Loucy (cell line): ENCODE measurements at regions not wholly inside any gene's neighbourhood (a gene's known extent, or its start where the extent isn't known, plus 50 kb on each side); places are given as distances from the start of the nearest gene placed in this dataset.
"Not testable (repeated sequence)": the region's sequence is repeated elsewhere in the genome, so short reads cannot be mapped to it uniquely, and the experiment has no call there.

Source experiments
- H2AFZ ChIP-seq: fragments of 200-600 bp; sonication (generic); 2 replicates; pipeline ENCODE4 v1.6.0; 2016; ENCODE audit warnings: antibody characterized with exemption, mild to moderate bottlenecking, low read length, moderate library complexity
- H3F3A ChIP-seq: fragments of 200-600 bp; 2 replicates; pipeline ENCODE4 v1.6.0; 2016; ENCODE audit warnings: antibody characterized with exemption, low read depth, mild to moderate bottlenecking
- H3K27me3 ChIP-seq: fragments of 200-600 bp; sonication (generic); 2 replicates; pipeline ENCODE4 v1.6.1; 2014; ENCODE audit warnings: low read length, mild to moderate bottlenecking; ENCODE audit not compliant: insufficient read depth, poor library complexity, severe bottlenecking
- H3K36me3 ChIP-seq: fragments of 200-600 bp; sonication (generic); 2 replicates; pipeline ENCODE4 v1.6.1; 2016; ENCODE audit warnings: low read length; ENCODE audit not compliant: insufficient read depth
- H3K4me1 ChIP-seq: fragments of 200-600 bp; sonication (generic); 2 replicates; pipeline ENCODE4 v1.5.1; 2014; ENCODE audit warnings: low read length, mild to moderate bottlenecking; ENCODE audit not compliant: insufficient read depth, poor library complexity, severe bottlenecking
- H3K4me2 ChIP-seq: fragments of 200-600 bp; sonication (generic); 2 replicates; pipeline ENCODE4 v1.6.0; 2014; ENCODE audit warnings: antibody characterized with exemption, low read length, low read depth, mild to moderate bottlenecking; ENCODE audit not compliant: poor library complexity, severe bottlenecking
- H3K4me3 ChIP-seq: fragments of 200-600 bp; sonication (generic); 2 replicates; pipeline ENCODE4 v1.5.1; 2014; ENCODE audit warnings: low read length, mild to moderate bottlenecking, mixed read lengths; ENCODE audit not compliant: poor library complexity, severe bottlenecking
- H3K79me2 ChIP-seq: fragments of 200-600 bp; sonication (generic); 2 replicates; pipeline ENCODE4 v1.6.1; 2014; ENCODE audit warnings: low read length; ENCODE audit not compliant: insufficient read depth
- H3K9ac ChIP-seq: fragments of 200-600 bp; sonication (generic); 2 replicates; pipeline ENCODE4 v1.6.0; 2014; ENCODE audit warnings: mild to moderate bottlenecking, low read depth, low read length, moderate library complexity; ENCODE audit not compliant: poor library complexity, severe bottlenecking
- H3K9me2 ChIP-seq: fragments of 200-600 bp; sonication (generic); replicated peaks from 2 replicates; pipeline ENCODE4 v1.6.1; 2016; ENCODE audit warnings: low read depth, low read length, mixed read lengths
- H3K9me3 ChIP-seq: fragments of 200-600 bp; sonication (generic); 2 replicates; pipeline ENCODE4 v1.6.1; 2014; ENCODE audit warnings: mild to moderate bottlenecking, antibody characterized with exemption, low read length, low read depth; ENCODE audit not compliant: insufficient read depth
- H4K20me1 ChIP-seq: fragments of 200-600 bp; sonication (generic); 2 replicates; pipeline ENCODE4 v1.6.0; 2014; ENCODE audit warnings: antibody characterized with exemption, low read length, mild to moderate bottlenecking; ENCODE audit not compliant: insufficient read depth, poor library complexity, severe bottlenecking
- EZH2phosphoT487 ChIP-seq: fragments of 200-600 bp; IDR thresholded peaks from 2 replicates; pipeline ENCODE4 v1.6.1; 2018; ENCODE audit warnings: antibody characterized with exemption, mild to moderate bottlenecking, moderate library complexity, borderline replicate concordance
- TF ChIP-seq, protein P1 (sequence below): fragments of 200-600 bp; sonication (generic); conservative IDR thresholded peaks from 2 replicates; pipeline ENCODE4 v1.5.1; 2014; ENCODE audit warnings: mild to moderate bottlenecking, antibody characterized with exemption, low read length

- H3K79me2 ChIP-seq: no peaks in the 10 kb centered on the region
- no peaks in the 10 kb centered on the region for H3K9me2 ChIP-seq
- TF ChIP-seq EZH2phosphoT487: no peak
- TF ChIP-seq, protein P1, sequence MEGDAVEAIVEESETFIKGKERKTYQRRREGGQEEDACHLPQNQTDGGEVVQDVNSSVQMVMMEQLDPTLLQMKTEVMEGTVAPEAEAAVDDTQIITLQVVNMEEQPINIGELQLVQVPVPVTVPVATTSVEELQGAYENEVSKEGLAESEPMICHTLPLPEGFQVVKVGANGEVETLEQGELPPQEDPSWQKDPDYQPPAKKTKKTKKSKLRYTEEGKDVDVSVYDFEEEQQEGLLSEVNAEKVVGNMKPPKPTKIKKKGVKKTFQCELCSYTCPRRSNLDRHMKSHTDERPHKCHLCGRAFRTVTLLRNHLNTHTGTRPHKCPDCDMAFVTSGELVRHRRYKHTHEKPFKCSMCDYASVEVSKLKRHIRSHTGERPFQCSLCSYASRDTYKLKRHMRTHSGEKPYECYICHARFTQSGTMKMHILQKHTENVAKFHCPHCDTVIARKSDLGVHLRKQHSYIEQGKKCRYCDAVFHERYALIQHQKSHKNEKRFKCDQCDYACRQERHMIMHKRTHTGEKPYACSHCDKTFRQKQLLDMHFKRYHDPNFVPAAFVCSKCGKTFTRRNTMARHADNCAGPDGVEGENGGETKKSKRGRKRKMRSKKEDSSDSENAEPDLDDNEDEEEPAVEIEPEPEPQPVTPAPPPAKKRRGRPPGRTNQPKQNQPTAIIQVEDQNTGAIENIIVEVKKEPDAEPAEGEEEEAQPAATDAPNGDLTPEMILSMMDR: no peak
- no peak overlapping the region for H2AFZ ChIP-seq
- no peaks in the 10 kb centered on the region for H3F3A ChIP-seq
- H3K4me2 ChIP-seq: no peak overlapping the region
- no peak overlapping the region for H3K4me3 ChIP-seq
- no peaks in the 10 kb centered on the region for H3K36me3 ChIP-seq
- no peaks in the 10 kb centered on the region for H3K4me1 ChIP-seq
- H4K20me1 ChIP-seq: no peaks in the 10 kb centered on the region
- H3K9ac ChIP-seq: no peak overlapping the region
- no peaks in the 10 kb centered on the region for H3K27me3 ChIP-seq
- H3K9me3 ChIP-seq: no peaks in the 10 kb centered on the region
These were observed 186.3 kb upstream of the NLRP1 start for GRCh38 chr17:5770441-5771270.

DNA sequence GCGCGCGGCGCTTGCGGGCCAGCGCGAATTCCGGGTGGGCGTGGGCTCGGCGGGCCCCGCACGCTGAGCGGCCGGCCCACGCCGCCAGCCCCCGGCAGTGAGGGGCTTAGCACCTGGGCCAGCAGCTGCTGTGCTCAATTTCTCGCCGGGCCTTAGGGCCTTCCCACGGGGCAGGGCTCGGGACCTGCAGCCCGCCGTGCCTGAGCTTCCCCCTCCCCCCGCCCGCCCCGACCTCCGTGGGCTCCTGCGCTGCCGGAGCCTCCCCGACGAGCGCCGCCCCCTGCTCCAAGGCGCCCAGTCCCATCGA, 186.9 kb upstream of the NLRP1 start:
- H3K4me3 ChIP-seq, H3F3A ChIP-seq, H3K9me2 ChIP-seq, H3K9me3 ChIP-seq, H3K36me3 ChIP-seq, H4K20me1 ChIP-seq, H3K4me1 ChIP-seq, H3K27me3 ChIP-seq, H3K79me2 ChIP-seq, H2AFZ ChIP-seq, H3K4me2 ChIP-seq, H3K9ac ChIP-seq: not testable (repeated sequence)

GRCh38 chr17:5772017-5772416, 187.7 kb upstream of the NLRP1 start:
- H4K20me1 ChIP-seq, H3K4me1 ChIP-seq: not testable (repeated sequence)

GRCh38 chr17:5772720-5773119, 188.4 kb upstream of the NLRP1 start:
- H3K9me3 ChIP-seq: no peaks in the 10 kb centered on the region
- no peaks in the 10 kb centered on the region for H3K27me3 ChIP-seq
- TF ChIP-seq EZH2phosphoT487: no peak
- TF ChIP-seq, protein P1: no peak
- no peak overlapping the region for H3K4me3 ChIP-seq
- no peaks in the 10 kb centered on the region for H3K9me2 ChIP-seq
- no peaks in the 10 kb centered on the region for H3K4me1 ChIP-seq
- H3K4me2 ChIP-seq: no peak overlapping the region
- no peak overlapping the region for H2AFZ ChIP-seq
- H3F3A ChIP-seq: no peaks in the 10 kb centered on the region
- no peaks in the 10 kb centered on the region for H4K20me1 ChIP-seq
- H3K9ac ChIP-seq: no peak overlapping the region
- no peaks in the 10 kb centered on the region for H3K79me2 ChIP-seq
- no peaks in the 10 kb centered on the region for H3K36me3 ChIP-seq

More at GRCh38 chr17:5772017-5772416, 187.7 kb upstream of the NLRP1 start:
- not testable (repeated sequence) for H3K36me3 ChIP-seq, H2AFZ ChIP-seq, H3K79me2 ChIP-seq, H3K4me2 ChIP-seq, H3F3A ChIP-seq, H3K9me3 ChIP-seq, H3K9me2 ChIP-seq, H3K4me3 ChIP-seq, H3K9ac ChIP-seq, H3K27me3 ChIP-seq
